ENCODE measurements at regions not wholly inside any gene's neighbourhood (a gene's known extent, or its start where the extent isn't known, plus 50 kb on each side); places are given as distances from the start of the nearest gene placed in this dataset.

DNA sequence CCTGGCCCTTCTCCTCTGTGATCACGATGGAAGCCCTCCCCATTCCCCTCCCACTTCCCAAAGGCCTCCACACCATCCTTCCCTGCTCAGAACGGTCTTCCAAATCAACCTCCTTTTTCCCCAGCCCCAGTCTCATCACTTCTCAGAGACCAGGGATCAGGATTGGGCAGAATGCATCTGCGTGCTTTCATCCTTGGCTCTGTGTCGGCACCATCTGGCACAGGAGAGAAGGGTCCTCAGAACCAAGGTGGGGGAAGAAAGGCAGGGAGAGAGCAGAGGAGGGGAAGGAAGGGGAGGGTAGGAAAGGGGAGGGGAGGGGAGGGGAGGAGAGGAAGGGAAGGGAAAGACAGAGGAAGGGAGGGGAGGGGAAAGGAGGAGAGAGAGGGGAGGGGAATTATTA is 52.4 kb upstream of the FICD start:
- H3K27me3 Mint-ChIP-seq, result peaks cover 22% of the 10 kb centered on the region
- CTCF ChIA-PET, result no interaction called here
- H3K9me3 Mint-ChIP-seq, result no peaks in the 10 kb centered on the region
- TF ChIP-seq, protein P1, sequence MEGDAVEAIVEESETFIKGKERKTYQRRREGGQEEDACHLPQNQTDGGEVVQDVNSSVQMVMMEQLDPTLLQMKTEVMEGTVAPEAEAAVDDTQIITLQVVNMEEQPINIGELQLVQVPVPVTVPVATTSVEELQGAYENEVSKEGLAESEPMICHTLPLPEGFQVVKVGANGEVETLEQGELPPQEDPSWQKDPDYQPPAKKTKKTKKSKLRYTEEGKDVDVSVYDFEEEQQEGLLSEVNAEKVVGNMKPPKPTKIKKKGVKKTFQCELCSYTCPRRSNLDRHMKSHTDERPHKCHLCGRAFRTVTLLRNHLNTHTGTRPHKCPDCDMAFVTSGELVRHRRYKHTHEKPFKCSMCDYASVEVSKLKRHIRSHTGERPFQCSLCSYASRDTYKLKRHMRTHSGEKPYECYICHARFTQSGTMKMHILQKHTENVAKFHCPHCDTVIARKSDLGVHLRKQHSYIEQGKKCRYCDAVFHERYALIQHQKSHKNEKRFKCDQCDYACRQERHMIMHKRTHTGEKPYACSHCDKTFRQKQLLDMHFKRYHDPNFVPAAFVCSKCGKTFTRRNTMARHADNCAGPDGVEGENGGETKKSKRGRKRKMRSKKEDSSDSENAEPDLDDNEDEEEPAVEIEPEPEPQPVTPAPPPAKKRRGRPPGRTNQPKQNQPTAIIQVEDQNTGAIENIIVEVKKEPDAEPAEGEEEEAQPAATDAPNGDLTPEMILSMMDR (IDR thresholded peaks at IDR 0.05), result no peak
- H3K4me1 Mint-ChIP-seq (ENCODE audit: low read depth), result no peaks in the 10 kb centered on the region
- H3K36me3 Mint-ChIP-seq (ENCODE audit: low read depth), result no peaks in the 10 kb centered on the region
- no peak overlapping the region for H3K4me3 Mint-ChIP-seq
- intact Hi-C loops (cut with micrococcal nuclease), result no loop called here
- H3K27ac Mint-ChIP-seq, result no peak overlapping the region
- no peak for ATAC-seq
- no peak for DNase-seq
- POLR2A ChIA-PET, result no interaction called here

DNA sequence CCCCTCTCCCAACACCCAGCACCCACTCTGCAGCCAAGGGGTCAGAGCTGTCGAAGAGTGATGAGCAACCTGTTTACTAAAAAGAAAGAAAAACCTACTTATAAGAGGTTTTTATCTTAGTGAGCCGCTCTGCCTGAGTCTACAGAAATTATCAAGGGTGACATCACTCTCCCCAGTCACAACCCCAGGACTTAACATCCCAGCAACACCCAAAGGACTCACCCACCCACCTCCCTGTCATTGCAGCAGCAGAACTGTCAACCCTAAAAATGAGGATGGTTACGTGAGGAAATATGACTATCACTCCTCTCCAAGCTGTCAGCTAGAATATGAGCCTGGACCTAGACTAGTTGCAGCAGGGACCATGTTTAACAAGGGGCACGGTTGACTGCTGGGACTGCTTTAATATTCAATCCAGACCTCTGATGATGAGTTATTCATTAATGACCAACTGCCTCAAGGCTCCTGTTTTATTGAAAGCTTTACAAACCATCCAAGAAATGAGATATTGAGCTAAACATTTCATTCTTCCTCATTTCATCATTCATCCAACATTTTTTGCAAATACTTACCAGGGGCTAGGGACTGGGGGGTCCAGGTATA is 53.9 kb upstream of the FICD start:
- ChIA-PET POLR2A (no interaction called here), CTCF (no interaction called here)
- H3K4me3 Mint-ChIP-seq, result no peak overlapping the region
- DNase-seq (no peak), ATAC-seq (no peak)
- H3K27ac Mint-ChIP-seq, result no peak overlapping the region
- H3K4me1 Mint-ChIP-seq (ENCODE audit: low read depth), result no peaks in the 10 kb centered on the region
- H3K27me3 Mint-ChIP-seq, result peaks cover 18% of the 10 kb centered on the region
- TF ChIP-seq, protein P1 (IDR thresholded peaks at IDR 0.05), result no peak
- intact Hi-C loops (cut with micrococcal nuclease), result no loop called here
- no peaks in the 10 kb centered on the region for H3K36me3 Mint-ChIP-seq (ENCODE audit: low read depth)
- H3K9me3 Mint-ChIP-seq, result no peaks in the 10 kb centered on the region

DNA sequence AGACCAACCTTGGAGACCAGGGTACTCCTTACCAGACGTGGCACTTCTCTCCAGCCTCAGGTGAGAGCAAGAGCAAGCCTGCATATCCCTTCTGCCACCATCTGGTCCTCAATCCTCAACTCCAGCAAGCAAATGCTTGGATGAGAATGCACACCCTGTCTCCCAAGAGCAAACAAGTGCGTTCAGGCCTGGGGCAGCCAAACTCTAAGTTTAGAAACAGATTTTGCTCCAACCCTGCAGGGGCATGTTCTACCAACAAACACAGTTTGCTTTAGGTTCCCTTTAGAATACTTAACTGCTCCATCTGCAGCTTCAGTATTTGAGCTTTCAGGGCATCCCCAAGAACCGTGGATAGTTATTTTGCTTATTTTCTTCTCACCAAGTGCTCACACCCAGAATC is 55.9 kb upstream of the FICD start:
- TF ChIP-seq, protein P1 (IDR thresholded peaks at IDR 0.05), result no peak
- Mint-ChIP-seq H3K4me3 (no peak overlapping the region), H3K27me3 (peaks cover 8% of the 10 kb centered on the region), H3K27ac (no peak overlapping the region), H3K9me3 (no peaks in the 10 kb centered on the region), H3K36me3 (ENCODE audit: low read depth) (no peaks in the 10 kb centered on the region), H3K4me1 (ENCODE audit: low read depth) (no peaks in the 10 kb centered on the region)
- intact Hi-C loops (cut with micrococcal nuclease), result loop anchor here (10.0 kb wide), 1 partner anchor 464 kb away; no protein-coding TSS in a partner anchor
- no peak for DNase-seq
- ATAC-seq, result no peak
- ChIA-PET POLR2A (no interaction called here), CTCF (no interaction called here)

DNA sequence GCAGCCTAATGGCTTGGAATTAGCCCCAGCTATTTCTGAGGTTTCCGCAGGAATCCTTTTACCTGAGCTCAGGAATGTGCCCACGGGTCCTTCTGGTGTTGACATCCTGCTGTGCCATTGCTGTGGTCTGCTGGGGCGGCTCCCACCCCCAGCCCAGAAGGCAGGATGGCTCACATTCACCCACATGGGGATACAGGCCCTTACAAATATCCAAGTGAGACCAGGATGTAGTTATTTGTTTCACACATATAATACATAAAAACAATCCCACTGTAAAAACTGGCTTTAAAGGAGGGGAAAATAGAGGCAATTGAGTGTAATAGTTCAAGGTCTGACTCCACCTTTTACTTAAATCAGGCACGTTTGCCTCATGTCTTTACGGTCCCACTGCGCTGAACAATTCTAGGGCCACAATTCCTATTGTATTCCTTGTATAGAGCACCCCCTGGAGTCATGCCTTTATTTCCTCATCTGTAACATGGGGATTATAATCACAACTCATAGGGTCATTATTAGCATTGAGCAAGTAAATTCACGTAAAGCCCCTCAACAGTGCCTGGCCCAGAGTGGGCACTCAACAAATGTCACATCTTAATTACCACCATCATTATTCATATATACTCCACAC is 57.2 kb upstream of the FICD start:
- Mint-ChIP-seq H3K27me3 (peaks cover 6% of the 10 kb centered on the region), H3K36me3 (ENCODE audit: low read depth) (no peaks in the 10 kb centered on the region), H3K27ac (no peak overlapping the region), H3K9me3 (no peaks in the 10 kb centered on the region), H3K4me3 (no peak overlapping the region), H3K4me1 (ENCODE audit: low read depth) (no peaks in the 10 kb centered on the region)
- ChIA-PET POLR2A (no interaction called here), CTCF (interaction anchor here (0.6 to 2.0 kb wide), 14 partner anchors 9 to 468 kb away, joined by 3 to 10 read pairs (median 4); no protein-coding TSS in a partner anchor)
- TF ChIP-seq, protein P1 (IDR thresholded peaks at IDR 0.05), result no peak
- no peak for ATAC-seq
- no peak for DNase-seq
- intact Hi-C loops (cut with micrococcal nuclease), result loop anchor here (10.0 kb wide), 1 partner anchor 463 kb away; no protein-coding TSS in a partner anchor

DNA sequence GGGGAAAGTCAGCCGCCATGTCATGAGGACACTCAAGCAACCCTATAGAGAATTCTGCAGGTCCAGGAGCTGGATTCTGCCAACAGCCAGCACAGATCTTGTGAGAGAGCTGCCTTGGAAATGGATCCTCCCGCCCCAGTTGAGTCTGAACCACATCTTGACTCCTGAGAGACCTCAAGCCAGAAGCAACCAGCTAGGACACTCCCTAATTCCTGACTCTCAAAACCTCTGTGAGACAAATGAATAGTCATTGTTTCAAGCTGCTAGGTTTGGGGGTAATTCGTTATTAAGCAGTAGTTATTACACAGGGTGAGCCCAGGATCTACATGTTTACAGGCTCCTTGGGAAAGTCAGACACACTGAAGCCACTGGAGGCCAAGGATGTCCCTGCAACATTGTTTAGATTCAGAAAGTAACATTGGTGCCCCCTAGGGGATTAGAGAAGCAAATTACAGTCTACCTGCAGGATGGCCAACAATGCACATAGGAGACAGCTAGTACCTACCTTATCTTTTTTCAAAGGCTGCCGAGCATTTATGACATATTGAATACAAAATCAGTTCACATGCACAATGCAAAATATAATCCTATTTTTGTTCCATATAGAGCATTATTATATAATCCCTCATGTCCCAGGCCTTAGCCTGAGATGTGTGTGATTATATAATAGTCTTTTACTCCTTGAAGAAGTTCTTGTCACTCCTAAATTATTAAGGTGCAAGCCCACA is 57.9 kb upstream of the FICD start:
- ChIA-PET POLR2A (no interaction called here), CTCF (interaction anchor here (0.6 to 2.0 kb wide), 16 partner anchors 10 to 468 kb away, joined by 3 to 10 read pairs (median 3); no protein-coding TSS in a partner anchor)
- ATAC-seq (peak; percentile 75), DNase-seq (peak; percentile 25)
- H3K4me1 Mint-ChIP-seq (ENCODE audit: low read depth), result no peaks in the 10 kb centered on the region
- no peak overlapping the region for H3K4me3 Mint-ChIP-seq
- intact Hi-C loops (cut with micrococcal nuclease), result loop anchor here (10.0 kb wide), 1 partner anchor 462 kb away; no protein-coding TSS in a partner anchor
- H3K9me3 Mint-ChIP-seq, result no peaks in the 10 kb centered on the region
- H3K36me3 Mint-ChIP-seq (ENCODE audit: low read depth), result no peaks in the 10 kb centered on the region
- TF ChIP-seq, protein P1 (IDR thresholded peaks at IDR 0.05), result peak; percentile 67
- peaks cover 1% of the 10 kb centered on the region for H3K27me3 Mint-ChIP-seq
- H3K27ac Mint-ChIP-seq, result no peak overlapping the region
